HS-5 (cell line): ENCODE measurements at regions not wholly inside any gene's neighbourhood (a gene's known extent, or its start where the extent isn't known, plus 50 kb on each side); places are given as distances from the start of the nearest gene placed in this dataset.
"Not testable (repeated sequence)": the region's sequence is repeated elsewhere in the genome, so short reads cannot be mapped to it uniquely, and the experiment has no call there.

Experiments used
- DNase-seq: peaks from one replicate; pipeline ENCODE4 v3.0.0-alpha.2; 2012; ENCODE audit warnings: low read depth

- no peak for DNase-seq
Observed at GRCh38 chr3:75321060-75321459, 343.1 kb upstream of the FRG2C start.

- not testable (repeated sequence) for DNase-seq
Observed at GRCh38 chr3:75323936-75324335, 340.2 kb upstream of the FRG2C start.

- no peak for DNase-seq
Observed at GRCh38 chr3:75325716-75326115, 338.4 kb upstream of the FRG2C start.

GRCh38 chr3:75327453-75327852, 336.7 kb upstream of the FRG2C start:
- DNase-seq: no peak

GRCh38 chr3:75329476-75330097, 334.5 kb upstream of the FRG2C start:
- no peak for DNase-seq

GRCh38 chr3:75330446-75330845, 333.7 kb upstream of the FRG2C start:
- DNase-seq: not testable (repeated sequence)

- not testable (repeated sequence) for DNase-seq
Observed at GRCh38 chr3:75332090-75332489, 332.0 kb upstream of the FRG2C start.

- DNase-seq: peak; percentile 30
Observed at GRCh38 chr3:75332794-75333193, 331.3 kb upstream of the FRG2C start.

- no peak for DNase-seq
Observed at GRCh38 chr3:75334299-75334698, 329.8 kb upstream of the FRG2C start.

GRCh38 chr3:75337226-75337900, 326.8 kb upstream of the FRG2C start:
- DNase-seq: no peak

GRCh38 chr3:75338342-75338741, 325.8 kb upstream of the FRG2C start:
- no peak for DNase-seq

GRCh38 chr3:75341324-75342067, 322.6 kb upstream of the FRG2C start:
- no peak for DNase-seq

- DNase-seq: no peak
Observed at GRCh38 chr3:75342425-75342824, 321.7 kb upstream of the FRG2C start.

GRCh38 chr3:75350536-75350935, 313.6 kb upstream of the FRG2C start:
- not testable (repeated sequence) for DNase-seq

- DNase-seq: not testable (repeated sequence)
Observed at GRCh38 chr3:75362086-75362784, 301.9 kb upstream of the FRG2C start.

- not testable (repeated sequence) for DNase-seq
Observed at GRCh38 chr3:75372964-75373363, 291.2 kb upstream of the FRG2C start.

GRCh38 chr3:75379840-75380239, 284.3 kb upstream of the FRG2C start:
- not testable (repeated sequence) for DNase-seq

- no peak for DNase-seq
Observed at GRCh38 chr3:75380276-75380771, 283.8 kb upstream of the FRG2C start.

- DNase-seq: not testable (repeated sequence)
Observed at GRCh38 chr3:75384016-75384415, 280.1 kb upstream of the FRG2C start.

- DNase-seq: peak; percentile 9
Observed at GRCh38 chr3:75388486-75389124, 275.5 kb upstream of the FRG2C start.

GRCh38 chr3:75393288-75393694, 270.8 kb upstream of the FRG2C start:
- not testable (repeated sequence) for DNase-seq

GRCh38 chr3:75394102-75394501, 270.0 kb upstream of the FRG2C start:
- not testable (repeated sequence) for DNase-seq
